Esophagus muscularis mucosa (tissue), 4 donors: ENCODE measurements at regions not wholly inside any gene's neighbourhood (a gene's known extent, or its start where the extent isn't known, plus 50 kb on each side); places are given as distances from the start of the nearest gene placed in this dataset.

ENCODE experiments used
- CTCF ChIP-seq, 3 experiments: fragments of 200-600 bp in 2 of 3; fragments of 450-650 bp in 1 of 3; sonication (generic) in 2 of 3; IDR thresholded peaks; one replicate each; pipeline ENCODE4 v1.5.1; 2017 to 2019; ENCODE audit warnings: antibody characterized with exemption in 3 of 3, mild to moderate bottlenecking in 2 of 3, moderate library complexity in 1 of 3
- EP300 ChIP-seq: sonication (generic); formaldehyde crosslinking; IDR thresholded peaks from one replicate; pipeline ENCODE4 v1.6.1; 2017; ENCODE audit warnings: antibody characterized with exemption
- POLR2A ChIP-seq: fragments of 450-650 bp; IDR thresholded peaks from one replicate; pipeline ENCODE4 v1.6.1; 2017; ENCODE audit warnings: antibody characterized with exemption, moderate library complexity, mild to moderate bottlenecking, low read depth
- POLR2AphosphoS5 ChIP-seq, 2 donors: sonication (generic); formaldehyde crosslinking; IDR thresholded peaks; one replicate each; pipeline ENCODE4 v1.6.1; 2017; ENCODE audit warnings: antibody characterized with exemption in 2 of 2

DNA sequence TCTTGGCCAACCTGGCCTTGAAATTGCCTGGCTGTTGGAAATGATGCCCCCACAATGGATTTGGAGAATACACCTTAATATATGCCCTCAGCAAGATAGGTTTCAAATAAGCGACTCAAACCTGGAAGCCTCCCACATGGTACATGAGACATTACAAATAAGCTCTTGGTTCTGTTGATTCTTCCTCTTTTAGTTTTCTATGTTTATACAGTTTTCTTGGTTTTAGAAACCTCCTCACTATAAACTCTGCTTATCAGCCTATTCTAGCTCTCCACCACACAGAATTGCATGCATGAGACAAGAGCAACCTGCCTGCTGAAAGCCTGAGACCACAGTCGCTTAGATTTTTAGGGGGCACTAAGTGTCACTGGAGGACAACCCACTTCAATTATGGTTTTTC is 108.8 kb upstream of the PREP start:
- TF ChIP-seq CTCF (IDR thresholded peaks at IDR 0.05) (no peak), POLR2A (no peak), POLR2AphosphoS5 (IDR thresholded peaks at IDR 0.05) (no peak), EP300 (no peak)
